Ovary (tissue), 7 donors: ENCODE measurements at regions not wholly inside any gene's neighbourhood (a gene's known extent, or its start where the extent isn't known, plus 50 kb on each side); places are given as distances from the start of the nearest gene placed in this dataset.
"Not testable (repeated sequence)": the region's sequence is repeated elsewhere in the genome, so short reads cannot be mapped to it uniquely, and the experiment has no call there.

ENCODE experiments used
- DNase-seq, 5 donors: peaks; one replicate each; pipeline ENCODE4 v3.0.0-alpha.2; 2019 to 2020
- H3K27ac ChIP-seq, 2 donors: fragments of 200-600 bp; one replicate each; pipeline versions ENCODE4 v1.5.1 to v1.8.0; 2019 to 2022
- H3K27me3 ChIP-seq: fragments of 200-600 bp; one replicate; pipeline ENCODE4 v1.8.0; 2022
- H3K36me3 ChIP-seq: fragments of 200-600 bp; sonication (generic); one replicate; pipeline ENCODE4 v1.5.1; 2019
- H3K4me1 ChIP-seq: one replicate; pipeline ENCODE4 v1.8.1; 2013; ENCODE audit warnings: mild to moderate bottlenecking, moderate library complexity; ENCODE audit not compliant: insufficient read depth
- H3K4me3 ChIP-seq: fragments of 200-600 bp; sonication (generic); one replicate; pipeline ENCODE4 v1.5.1; 2017
- H3K9me3 ChIP-seq, 2 donors: fragments of 200-600 bp in 1 of 2; sonication (generic) in 1 of 2; one replicate each; pipeline versions ENCODE4 v1.5.1 to v1.8.1; 2013 to 2019; ENCODE audit warnings: mild to moderate bottlenecking in 1 of 2, moderate library complexity in 1 of 2
- CTCF ChIP-seq, 3 donors: fragments of 450-650 bp in 2 of 3; fragments of 200-600 bp in 1 of 3; IDR thresholded peaks; one replicate each; pipeline versions ENCODE4 v1.5.1 to v1.8.0; 2016 to 2022; ENCODE audit warnings: antibody characterized with exemption in 3 of 3, mild to moderate bottlenecking in 1 of 3
- EP300 ChIP-seq: sonication (generic); formaldehyde crosslinking; IDR thresholded peaks from one replicate; pipeline ENCODE4 v1.6.1; 2017; ENCODE audit warnings: antibody characterized with exemption
- POLR2A ChIP-seq: fragments of 450-650 bp; IDR thresholded peaks from one replicate; pipeline ENCODE4 v1.6.1; 2017; ENCODE audit warnings: antibody characterized with exemption, mild to moderate bottlenecking, moderate library complexity
- WGBS, 3 donors: extraction: QIAGEN DNeasy Blood & Tissue Kit in 1 of 3; methylation state at CpG; one replicate each; pipeline versions ENCODE4 v1.1.5 to v1.1.7; 2013 to 2017; 5-methylcytosine and 5-hydroxymethylcytosine counted together
- intact Hi-C, 4 donors: fragments of 100-400 bp; cut with DNase I; formaldehyde crosslinking; loops; one replicate each; pipeline versions ENCODE4 v1.11.0 to v1.15.1; 2022 to 2023
- donor health status: DM: no; HTN: no; CAD: no; lungs with moderate emphysema.
- donor health status: DM: no; HTN: no; CAD: no.
- donor health status: Bipolar disorder and iron deficiency.
- donor health status: DM: no; HTN: no; CAD: no.
- donor health status: DM: yes; HTN: yes; CAD: no.

- H3K4me3 ChIP-seq: no peak overlapping the region
- WGBS, 3 donors: 66 to 74% (median 66%) methylated on average over 6 of the region's 6 CpGs
- no peaks in the 10 kb centered on the region for H3K4me1 ChIP-seq
- no peaks in the 10 kb centered on the region for H3K36me3 ChIP-seq
- intact Hi-C loops: no loop called here
- no peaks in the 10 kb centered on the region for H3K9me3 ChIP-seq
- DNase-seq: no peak
- H3K27ac ChIP-seq: no peak overlapping the region
- H3K27me3 ChIP-seq: no peaks in the 10 kb centered on the region
- TF ChIP-seq EP300: no peak
- TF ChIP-seq POLR2A: no peak
- no peak for TF ChIP-seq CTCF (IDR thresholded peaks at IDR 0.05)
Measured at GRCh38 chr3:11735638-11736037, 91.9 kb upstream of the VGLL4 start.

GRCh38 chr3:11735111-11735510, 91.4 kb upstream of the VGLL4 start:
- 91 to 98% (median 95%) methylated on average over 4 of the region's 4 CpGs for WGBS, 3 donors
- H3K36me3 ChIP-seq, DNase-seq, H3K9me3 ChIP-seq, H3K27ac ChIP-seq, H3K4me1 ChIP-seq, intact Hi-C loops, H3K4me3 ChIP-seq, H3K27me3 ChIP-seq: not testable (repeated sequence)

GRCh38 chr3:11733914-11734313, 90.2 kb upstream of the VGLL4 start:
- H3K4me3 ChIP-seq: no peak overlapping the region
- no peaks in the 10 kb centered on the region for H3K36me3 ChIP-seq
- no peaks in the 10 kb centered on the region for H3K27me3 ChIP-seq
- no peak for TF ChIP-seq EP300
- TF ChIP-seq POLR2A: no peak
- no peak for TF ChIP-seq CTCF (IDR thresholded peaks at IDR 0.05)
- no peaks in the 10 kb centered on the region for H3K9me3 ChIP-seq
- no peaks in the 10 kb centered on the region for H3K4me1 ChIP-seq
- WGBS, 3 donors: 85 to 86% (median 85%) methylated on average over 7 of the region's 7 CpGs
- DNase-seq: no peak
- intact Hi-C loops: no loop called here
- no peak overlapping the region for H3K27ac ChIP-seq

- Histone ChIP-seq H3K27ac (no peak overlapping the region), H3K36me3 (no peaks in the 10 kb centered on the region), H3K4me1 (no peaks in the 10 kb centered on the region), H3K9me3 (no peaks in the 10 kb centered on the region), H3K4me3 (no peak overlapping the region), H3K27me3 (no peaks in the 10 kb centered on the region)
- DNase-seq: no peak
- WGBS, 3 donors: 94 to 97% (median 95%) methylated on average over 2 of the region's 2 CpGs
- TF ChIP-seq POLR2A: no peak
- no peak for TF ChIP-seq EP300
- no peak for TF ChIP-seq CTCF (IDR thresholded peaks at IDR 0.05)
- intact Hi-C loops: no loop called here
Measured at GRCh38 chr3:11727207-11727606, 83.5 kb upstream of the VGLL4 start.

- TF ChIP-seq CTCF (IDR thresholded peaks at IDR 0.05): no peak
- no peak overlapping the region for H3K27ac ChIP-seq
- intact Hi-C loops: no loop called here
- no peaks in the 10 kb centered on the region for H3K4me1 ChIP-seq
- WGBS, 3 donors: 90 to 93% (median 91%) methylated on average over 3 of the region's 3 CpGs
- no peak for DNase-seq
- no peaks in the 10 kb centered on the region for H3K9me3 ChIP-seq
- no peak overlapping the region for H3K4me3 ChIP-seq
- H3K36me3 ChIP-seq: no peaks in the 10 kb centered on the region
- no peaks in the 10 kb centered on the region for H3K27me3 ChIP-seq
Measured at GRCh38 chr3:11726146-11726545, 82.4 kb upstream of the VGLL4 start.

GRCh38 chr3:11725340-11725641, 81.6 kb upstream of the VGLL4 start:
- H3K9me3 ChIP-seq, intact Hi-C loops, H3K4me1 ChIP-seq, H3K27ac ChIP-seq, H3K27me3 ChIP-seq, H3K4me3 ChIP-seq, DNase-seq, H3K36me3 ChIP-seq: not testable (repeated sequence)
- WGBS, 3 donors: 94 to 100% (median 95%) methylated on average over 2 of the region's 2 CpGs
